Breast epithelium (tissue), 3 donors: ENCODE measurements at regions not wholly inside any gene's neighbourhood (a gene's known extent, or its start where the extent isn't known, plus 50 kb on each side); places are given as distances from the start of the nearest gene placed in this dataset.

Experiments used
- CTCF ChIP-seq, 3 donors: fragments of 450-650 bp; IDR thresholded peaks; one replicate each; pipeline ENCODE4 v1.5.1; 2016 to 2017; ENCODE audit warnings: antibody characterized with exemption in 3 of 3, mild to moderate bottlenecking in 3 of 3, moderate library complexity in 3 of 3
- POLR2A ChIP-seq: fragments of 450-650 bp; IDR thresholded peaks from one replicate; pipeline ENCODE4 v1.6.1; 2016; ENCODE audit warnings: antibody characterized with exemption, mild to moderate bottlenecking, moderate library complexity
- POLR2AphosphoS5 ChIP-seq, 3 donors: sonication (generic); formaldehyde crosslinking; IDR thresholded peaks; one replicate each; pipeline ENCODE4 v1.6.1; 2017; ENCODE audit warnings: antibody characterized with exemption in 3 of 3

- TF ChIP-seq CTCF (IDR thresholded peaks at IDR 0.05) = peak in 1 of 3 donors; percentile 56
- no peak for TF ChIP-seq POLR2A
- TF ChIP-seq POLR2AphosphoS5 (IDR thresholded peaks at IDR 0.05) = no peak
These were observed 108.6 kb upstream of the TRIM2 start for GRCh38 chr4:153095448-153096204.
